Fibroblast of skin of abdomen (primary cell): ENCODE measurements at regions not wholly inside any gene's neighbourhood (a gene's known extent, or its start where the extent isn't known, plus 50 kb on each side); places are given as distances from the start of the nearest gene placed in this dataset.
A peak's percentile ranks its signal among the peaks of the same experiment; 100 is the strongest.
"Not testable (repeated sequence)": the region's sequence is repeated elsewhere in the genome, so short reads cannot be mapped to it uniquely, and the experiment has no call there.

Source experiments
- DNase-seq: peaks from one replicate; pipeline ENCODE4 v3.0.0-alpha.2; 2013

DNA sequence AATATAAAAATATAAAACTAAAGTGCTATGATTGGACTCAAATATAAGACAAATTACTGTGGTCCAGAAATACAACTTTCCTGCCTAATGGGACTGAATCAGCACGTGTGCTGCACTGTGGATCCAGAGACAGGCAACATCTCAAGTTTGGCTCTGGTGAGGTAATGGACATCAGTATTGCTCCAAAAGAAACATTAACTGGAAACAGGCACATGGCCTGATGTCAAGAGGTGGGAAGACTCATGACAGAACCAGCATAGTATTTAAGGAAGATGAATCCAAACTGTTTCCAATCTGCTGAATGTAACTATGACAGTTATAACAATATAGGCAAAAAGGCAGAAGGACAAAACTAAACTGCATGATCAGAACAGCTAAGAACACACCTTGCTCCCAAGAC lies 354.6 kb downstream of the FSIP2 start:
- no peak for DNase-seq

DNA sequence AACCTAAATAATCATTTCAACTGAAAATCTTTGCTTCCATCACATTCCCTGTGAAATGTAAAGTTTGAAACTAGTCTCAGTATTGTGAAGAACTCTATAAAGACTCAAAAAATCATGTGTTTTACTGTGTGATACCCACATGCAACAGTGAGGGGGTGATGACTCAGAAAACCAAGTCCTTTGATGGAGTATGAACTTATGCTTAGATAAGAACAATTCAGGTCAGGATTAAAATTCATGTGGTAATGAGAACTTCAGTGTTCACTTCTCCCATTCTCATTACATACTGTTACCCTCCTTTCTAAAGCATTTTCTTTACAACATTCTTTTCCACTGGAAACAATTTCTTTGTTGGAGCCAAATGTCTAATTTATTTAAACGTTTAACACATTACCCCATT lies 360.2 kb downstream of the FSIP2 start:
- no peak for DNase-seq

DNA sequence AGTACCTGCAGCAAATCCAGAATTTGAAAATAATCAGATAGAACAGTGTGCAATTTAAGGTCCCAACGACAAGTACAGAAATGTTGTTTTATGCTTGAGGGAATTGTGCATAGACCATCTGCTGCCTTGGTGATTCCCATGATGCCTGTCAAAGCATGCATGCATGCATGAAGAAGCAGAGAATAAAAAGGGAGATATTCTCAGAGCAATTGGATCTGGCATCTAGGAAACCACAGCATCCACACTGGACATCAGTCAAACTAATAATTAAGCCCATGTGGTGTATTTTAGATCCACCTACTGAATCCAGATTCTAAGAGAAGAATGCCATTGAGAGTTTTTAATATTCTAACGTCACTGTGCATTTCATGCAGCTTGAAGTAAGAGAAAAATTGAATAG lies 361.2 kb downstream of the FSIP2 start:
- DNase-seq, result no peak

DNA sequence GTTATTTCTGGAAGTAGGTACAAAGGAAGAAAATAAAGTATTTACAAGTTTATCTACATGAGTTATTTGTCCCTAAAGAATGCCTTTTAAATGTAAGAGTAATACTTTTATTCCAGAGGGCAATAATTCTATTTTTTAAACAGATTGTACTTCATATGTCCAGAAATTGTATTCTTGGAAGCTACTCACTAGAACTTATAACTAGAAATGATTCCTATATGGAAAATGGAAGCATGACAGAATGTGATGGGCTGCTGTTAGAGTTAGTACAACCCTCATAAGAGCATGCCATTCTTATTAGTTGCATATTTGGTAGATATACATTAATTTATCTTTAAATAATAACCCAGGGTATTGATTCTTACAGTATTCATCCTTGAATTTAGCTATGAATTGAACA lies 362.0 kb downstream of the FSIP2 start:
- DNase-seq, result no peak

DNA sequence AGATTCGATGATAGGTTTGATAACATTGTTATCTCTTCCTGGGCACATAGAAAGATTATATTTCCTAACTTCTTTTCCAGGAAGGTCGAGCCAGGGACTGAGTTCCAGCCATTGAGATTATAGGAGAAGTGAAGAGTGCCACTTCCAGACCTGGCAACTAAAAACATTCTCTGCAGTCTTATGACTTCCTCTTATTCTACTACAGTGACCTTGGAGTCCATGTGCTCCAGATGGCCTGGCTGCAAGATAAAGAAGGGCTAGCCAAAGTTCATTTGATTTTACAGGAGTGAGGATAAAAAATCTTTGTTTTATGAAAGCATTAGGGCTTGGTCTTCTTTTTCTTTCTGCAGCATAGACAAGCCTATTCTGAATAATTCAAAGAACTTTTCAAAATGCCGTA lies 363.0 kb downstream of the FSIP2 start:
- no peak for DNase-seq

DNA sequence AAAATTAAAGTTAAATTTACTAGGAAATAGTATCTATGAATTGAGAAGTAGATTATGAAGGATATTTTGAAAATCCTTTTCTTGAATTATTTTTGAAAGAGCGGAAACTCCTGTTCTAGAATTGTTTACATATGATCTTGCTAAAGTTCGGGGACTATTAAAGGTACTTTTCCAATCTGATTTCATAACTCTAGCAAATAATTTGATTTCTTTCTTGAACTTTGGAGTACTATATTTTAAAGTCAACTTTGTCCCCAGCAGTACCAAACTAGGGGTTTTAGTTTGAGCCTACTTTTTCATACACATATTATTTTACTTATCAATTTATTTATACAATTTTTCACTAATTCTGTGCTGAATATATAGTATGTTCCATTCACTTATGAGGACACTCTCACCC lies 364.7 kb downstream of the FSIP2 start:
- no peak for DNase-seq

DNA sequence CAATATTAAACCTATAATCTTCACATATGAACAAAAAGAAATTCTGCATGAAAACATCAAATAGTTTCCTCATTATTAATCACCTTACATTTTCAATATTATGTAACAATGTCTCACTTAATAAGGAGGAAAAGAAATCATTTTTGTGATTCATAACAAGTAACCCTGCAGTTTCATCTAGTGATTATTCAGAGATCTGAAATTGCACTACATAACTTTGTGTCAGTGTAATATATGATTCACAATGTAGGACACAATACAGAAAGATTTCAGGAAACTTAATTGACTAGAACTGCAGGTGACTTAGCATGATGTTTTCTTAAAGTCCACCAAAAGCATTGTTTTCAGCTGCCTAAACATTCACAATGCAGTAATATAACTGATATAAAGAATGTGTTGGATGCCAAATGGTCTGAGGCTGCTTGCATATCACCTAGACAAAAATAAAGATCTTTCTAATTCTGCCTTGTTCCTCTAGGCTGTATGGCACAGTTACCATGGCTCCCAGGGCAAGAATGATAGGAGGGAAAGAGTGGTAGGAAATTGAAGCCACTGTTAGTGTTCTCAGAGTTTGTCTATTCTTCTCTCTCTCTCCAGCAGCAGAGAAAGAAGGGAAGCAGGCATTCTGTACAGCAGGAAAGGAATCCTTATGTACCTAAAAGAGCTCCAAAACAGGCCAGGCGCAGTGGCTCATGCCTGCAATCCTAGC lies 366.6 kb downstream of the FSIP2 start:
- DNase-seq, result no peak

DNA sequence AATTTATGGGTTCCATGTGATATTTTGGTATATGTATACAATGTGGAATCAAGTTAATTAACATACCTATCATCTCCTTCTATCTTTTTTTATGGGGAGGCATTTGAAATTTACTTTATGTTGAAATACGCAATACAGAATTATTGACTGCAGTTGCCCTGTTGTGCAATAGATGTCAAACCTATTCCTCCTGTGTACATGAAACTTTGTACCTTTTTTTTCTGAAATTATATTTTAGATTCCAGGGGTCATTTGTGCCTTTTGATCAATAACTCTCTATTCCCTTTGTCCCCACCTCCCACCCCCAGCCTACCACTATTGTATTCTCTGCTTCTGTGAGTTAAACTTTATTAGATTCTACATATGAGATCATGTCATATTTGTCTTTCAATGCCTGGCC lies 369.9 kb downstream of the FSIP2 start:
- DNase-seq, result no peak

DNA sequence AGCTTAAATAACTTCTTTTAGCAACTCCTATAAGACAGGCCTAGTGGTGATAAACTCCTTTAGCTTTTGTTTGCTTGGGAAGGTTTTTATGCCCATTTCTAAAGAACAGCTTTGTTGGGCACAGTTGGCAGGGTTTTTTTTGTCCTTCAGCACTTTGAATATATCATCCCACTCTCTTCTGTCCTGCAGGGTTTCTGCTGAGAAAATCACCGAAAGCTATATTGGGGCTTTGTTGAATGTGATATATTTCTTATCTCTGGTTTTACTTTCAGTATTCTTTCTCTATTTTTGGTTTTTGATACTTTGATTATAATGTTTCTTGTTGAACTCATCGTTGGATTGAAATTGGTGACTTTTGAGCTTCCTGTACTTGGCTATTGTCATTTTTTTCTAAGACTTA lies 372.8 kb upstream of the ZC3H15 start:
- no peak for DNase-seq

DNA sequence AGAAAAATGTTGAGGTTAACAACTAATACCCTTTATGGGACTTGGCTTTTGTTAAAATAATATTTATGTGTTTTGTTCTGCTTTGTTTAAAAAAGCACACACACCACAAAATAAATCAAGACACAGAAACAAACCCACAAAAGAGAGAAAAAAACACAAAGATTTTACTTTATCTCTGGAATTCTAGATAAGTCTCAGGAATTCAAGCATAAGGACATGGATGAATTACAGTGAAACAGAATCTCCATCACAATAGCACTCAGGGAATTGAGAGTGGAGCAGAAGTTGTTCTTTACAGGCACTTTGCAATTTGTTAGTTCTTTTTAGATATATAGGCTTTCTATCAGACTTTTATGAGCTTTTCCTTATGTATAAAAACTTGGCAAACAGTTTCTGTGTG lies 360.9 kb upstream of the ZC3H15 start:
- no peak for DNase-seq

DNA sequence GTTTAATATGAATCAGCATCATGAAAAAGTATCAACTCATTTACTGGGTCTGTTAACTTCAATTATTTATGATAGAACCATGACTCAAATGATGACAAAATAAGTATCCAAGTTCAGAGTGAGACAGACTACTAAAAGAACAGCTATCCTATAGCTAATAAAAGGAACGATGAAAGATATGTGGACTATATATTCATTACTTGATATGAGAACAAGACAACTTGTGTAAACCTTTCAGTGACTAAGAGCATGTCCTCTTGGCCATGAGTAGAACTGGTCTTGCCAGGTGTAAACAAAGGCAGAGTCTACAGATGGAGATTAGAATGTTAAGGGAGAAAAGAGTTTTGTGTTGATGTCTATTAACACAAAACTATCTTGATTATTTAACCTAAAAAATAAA lies 360.4 kb upstream of the ZC3H15 start:
- DNase-seq, result no peak

DNA sequence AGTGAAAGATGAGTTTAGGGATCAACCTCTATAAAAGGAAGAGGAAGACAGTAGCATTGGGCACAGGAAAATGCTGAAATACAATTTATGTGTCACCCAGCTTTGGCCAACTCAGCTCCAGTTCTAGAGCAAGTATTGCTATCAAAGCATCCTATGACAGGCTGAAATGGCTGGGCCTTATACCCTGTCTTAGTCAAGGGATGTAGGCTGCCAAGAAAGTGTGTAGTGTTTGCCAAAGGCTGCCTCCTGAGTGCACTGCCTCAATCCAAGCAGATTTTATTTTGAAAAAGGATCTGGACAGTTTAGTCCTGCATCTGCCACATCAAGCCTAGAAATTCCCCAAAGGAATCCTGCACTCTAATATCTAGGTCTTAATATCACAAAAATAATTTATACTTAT lies 359.9 kb upstream of the ZC3H15 start:
- no peak for DNase-seq

DNA sequence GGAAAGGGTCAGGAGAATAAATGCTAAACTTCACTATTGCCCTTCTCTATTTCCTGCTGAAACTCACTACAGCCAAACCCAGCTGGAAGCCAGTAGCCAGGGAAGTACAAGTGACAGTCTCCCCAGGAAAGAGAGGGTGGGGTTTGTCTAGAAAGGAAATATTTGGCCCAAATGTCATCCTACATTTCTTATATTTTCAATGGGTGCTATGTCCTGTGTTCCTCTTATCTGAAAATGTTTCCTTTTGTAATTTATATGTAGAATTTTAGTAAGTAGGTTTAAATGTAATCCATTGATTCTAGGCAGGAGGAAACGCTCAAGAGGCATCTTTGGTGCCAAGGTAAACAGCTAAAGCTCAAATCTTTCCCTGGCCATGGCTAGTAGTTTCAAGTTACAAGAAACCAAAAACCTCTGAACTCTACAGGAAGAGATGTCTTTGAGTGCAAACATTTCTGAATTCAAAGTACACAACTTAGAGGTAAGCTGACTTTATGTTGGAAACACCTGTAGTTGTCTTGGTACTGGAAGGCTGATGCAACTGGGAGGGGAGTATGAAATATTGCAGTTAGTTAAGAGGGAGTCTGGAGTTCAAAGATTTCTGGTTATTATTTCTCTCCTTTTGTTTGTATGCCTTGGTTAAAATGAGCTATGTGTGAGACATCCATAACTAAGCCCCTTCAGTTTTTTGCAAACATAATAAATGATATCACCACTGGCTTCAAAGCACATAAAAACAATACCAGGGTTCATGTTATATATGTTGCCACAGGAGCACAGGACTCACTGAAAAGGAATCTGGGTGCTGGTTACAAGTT lies 356.1 kb upstream of the ZC3H15 start:
- DNase-seq, result peak; percentile 59

DNA sequence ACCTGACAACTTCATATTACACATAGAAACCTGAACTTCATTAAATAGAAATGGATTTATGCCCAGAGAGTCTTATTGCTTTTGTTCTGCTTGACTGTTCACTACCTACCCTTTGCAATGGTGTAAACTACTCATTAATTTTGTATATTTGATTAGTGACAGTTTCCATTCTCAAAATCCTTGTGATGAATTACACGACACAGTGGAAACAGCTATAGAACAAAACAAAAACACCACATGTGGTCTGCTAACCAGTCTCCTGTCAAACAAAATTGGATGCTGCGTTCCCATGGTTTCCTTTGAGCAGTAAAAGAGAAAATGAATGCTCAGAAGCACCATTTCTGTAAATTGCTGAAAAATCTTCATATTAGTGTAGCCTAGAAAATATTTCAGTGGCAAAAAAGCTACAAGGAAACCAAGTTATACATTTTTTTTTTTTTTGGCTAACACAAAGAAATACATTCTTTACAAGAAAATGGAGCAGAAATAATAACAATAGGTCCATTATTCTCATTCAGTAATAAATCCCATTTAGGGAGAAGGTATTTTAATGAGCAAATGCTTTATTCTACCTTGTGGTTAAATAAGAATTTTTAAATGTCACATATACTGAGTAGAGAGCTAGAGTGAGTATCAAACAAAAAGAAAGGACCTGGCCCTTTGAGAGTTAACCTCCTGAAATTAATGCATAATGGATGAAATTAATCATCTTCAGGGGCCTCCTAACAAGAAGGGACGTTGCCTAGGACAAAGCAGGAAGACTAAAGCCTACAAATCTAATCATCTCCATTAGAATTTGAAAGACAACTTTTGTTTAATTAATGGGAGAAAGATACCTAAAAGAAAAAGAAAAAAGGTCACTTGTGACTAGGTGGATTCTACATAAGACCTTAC lies 355.1 kb upstream of the ZC3H15 start:
- no peak for DNase-seq

DNA sequence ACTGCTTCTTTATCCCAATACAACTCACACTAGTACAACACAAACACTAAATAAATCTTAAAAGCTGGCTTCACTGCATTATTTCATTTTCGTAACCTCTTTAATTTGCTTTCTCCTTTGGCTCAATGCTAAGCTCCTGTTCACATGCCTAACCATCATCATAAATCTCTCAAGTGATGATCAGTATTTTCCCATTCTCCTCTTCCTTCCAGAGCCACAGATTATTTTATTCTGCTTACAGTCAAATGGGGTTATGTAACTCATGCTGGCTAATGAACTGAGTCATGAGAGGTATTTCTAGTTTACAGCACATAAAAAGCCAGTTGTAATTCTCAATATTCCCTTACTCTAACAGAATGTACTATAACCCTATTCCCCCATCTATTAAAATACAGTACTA lies 350.4 kb upstream of the ZC3H15 start:
- peak; percentile 81 for DNase-seq

DNA sequence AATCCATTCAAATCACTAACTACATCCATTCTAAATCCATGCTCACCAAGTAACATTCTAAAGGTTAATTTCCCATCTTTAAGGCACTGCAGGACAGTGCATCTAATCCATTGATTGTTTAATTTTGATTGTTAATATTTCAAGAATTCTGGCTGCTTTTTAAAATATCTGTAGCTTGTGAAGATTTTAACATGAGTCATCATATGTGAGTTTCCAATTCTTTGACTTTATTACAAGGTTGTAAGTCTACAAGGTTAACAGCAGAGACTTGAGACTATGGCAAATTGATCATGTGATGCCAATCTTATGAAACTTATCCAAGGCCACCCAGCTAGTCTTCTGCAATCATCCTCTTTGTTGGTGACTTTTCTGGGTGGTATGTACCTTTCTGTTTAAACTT lies 349.2 kb upstream of the ZC3H15 start:
- DNase-seq, result no peak

DNA sequence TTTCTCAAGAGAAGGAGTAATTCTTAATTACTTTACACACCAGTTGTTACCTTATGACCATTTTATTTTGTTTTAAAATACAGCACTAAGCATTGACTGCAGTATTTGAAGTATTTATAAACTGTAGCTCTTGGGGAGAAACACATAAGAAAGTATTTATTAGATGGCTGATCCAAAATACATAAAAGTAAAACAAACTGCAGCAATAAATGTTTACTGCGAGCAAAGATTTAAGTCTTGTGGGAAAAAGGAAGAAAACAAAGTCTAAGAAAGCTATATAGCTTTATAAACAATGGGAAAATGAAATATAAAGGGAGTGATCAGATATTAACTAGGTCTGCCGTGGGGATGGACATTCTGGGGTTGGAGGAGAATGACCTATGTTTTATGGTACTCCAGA lies 347.2 kb upstream of the ZC3H15 start:
- DNase-seq, result no peak

DNA sequence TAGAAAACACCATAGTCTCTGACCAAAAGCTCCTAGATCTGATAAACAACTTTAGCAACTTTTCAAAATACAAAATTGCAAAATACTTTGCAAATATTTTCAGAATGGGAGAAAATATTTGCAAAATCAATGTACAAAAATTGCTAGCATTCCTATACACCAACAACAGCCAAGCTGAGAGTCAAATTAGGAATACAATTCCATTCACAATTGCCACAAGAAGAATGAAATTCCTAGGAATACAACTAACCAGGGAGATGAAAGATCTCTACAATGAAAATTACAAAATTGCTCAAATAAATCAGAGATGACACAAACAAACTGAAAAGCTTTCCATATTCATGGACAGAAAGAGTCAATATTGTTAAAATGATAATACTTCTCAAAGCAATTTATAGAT lies 327.0 kb upstream of the ZC3H15 start:
- DNase-seq, result no peak

DNA sequence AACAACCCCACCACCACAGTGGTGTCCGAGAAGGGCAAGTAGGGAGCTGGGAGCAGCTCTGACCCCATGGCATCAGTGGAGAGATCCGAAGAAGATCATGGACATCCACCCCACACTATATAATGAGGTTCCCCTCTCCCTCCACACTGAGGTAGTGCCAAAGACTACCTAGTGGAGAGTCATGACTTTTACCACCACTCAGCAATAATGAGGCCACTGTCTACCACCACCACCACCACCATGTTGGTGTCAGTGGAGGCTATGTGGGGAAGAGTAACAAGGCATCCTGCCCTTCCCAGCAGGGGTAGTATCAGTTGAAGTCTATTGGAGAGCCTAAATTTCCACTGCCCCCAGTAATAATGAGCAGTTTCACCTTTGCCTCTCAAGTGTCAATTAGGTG lies 321.7 kb upstream of the ZC3H15 start:
- DNase-seq, result no peak

DNA sequence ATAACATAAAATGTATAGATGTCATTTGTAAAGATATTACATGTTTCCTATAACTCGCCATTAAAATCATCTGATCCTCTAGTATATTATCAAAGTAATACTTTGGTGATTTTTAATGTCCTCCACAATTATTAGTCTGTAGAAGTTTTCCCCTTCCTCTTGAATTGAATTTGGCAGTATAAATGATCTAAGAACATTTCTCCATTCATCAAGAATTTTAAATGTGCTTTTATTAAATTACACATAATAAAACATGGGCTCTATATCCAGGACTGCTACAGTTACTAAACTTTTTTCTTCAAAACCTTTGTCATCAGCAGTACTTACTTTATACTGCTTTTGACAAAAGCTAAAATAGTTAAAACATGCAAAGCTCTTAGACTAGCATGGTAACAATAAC lies 315.4 kb upstream of the ZC3H15 start:
- DNase-seq, result no peak

DNA sequence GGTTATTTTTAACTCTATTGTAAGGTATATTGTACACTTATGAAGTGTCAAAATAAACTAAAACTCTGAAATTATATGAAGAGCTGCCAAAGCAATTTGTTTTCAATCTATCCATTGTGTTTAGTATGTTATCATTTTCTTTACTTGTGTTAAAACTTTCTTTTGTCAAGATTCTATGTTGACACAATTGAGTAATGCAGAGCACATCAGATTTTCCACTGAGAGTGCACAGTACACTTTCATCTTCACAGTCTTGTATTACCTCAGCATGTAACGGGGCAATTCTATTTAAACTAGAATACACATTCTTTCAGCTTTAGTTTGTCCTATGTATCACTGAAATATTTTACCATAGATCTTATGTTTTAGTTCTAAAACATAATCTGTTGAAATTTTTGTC lies 304.4 kb upstream of the ZC3H15 start:
- no peak for DNase-seq

DNA sequence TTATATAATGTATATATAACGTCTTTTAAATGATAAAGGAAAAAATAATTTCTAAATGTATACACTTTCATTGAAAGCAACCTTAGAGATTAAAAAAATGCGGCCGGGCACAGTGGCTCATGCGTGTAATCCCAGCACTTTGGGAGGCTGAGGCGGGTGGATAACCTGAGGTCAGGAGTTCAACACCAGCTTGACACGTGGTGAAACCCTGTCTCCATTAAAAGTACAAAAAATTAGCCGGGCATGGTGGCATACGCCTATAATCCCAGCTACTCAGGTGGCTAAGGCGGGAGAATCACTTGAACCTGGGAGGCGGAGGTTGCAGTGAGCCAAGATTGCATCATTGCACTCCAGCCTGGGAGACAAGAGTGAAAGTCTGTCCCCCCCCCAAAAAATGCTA lies 303.7 kb upstream of the ZC3H15 start:
- not testable (repeated sequence) for DNase-seq

DNA sequence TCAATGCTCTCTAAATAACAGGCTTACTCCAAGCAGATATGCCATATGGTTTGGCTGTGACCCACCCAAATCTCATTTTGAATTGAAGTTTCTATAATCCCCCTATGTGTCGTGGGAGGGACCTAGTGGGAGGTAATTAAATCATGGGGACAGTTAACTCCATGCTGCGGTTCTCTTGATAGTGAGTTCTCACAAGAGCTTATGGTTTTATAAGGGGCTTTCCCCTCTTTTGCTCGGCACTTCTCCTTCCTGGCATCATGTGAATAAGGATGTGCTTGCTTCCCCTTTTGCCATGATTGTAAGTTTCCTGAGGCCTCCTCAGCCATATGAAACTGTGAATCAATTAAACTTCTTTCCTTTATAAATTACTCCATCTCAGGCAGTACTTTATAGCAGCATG lies 302.7 kb upstream of the ZC3H15 start:
- DNase-seq, result no peak
